Osteoblast (primary cell): ENCODE measurements at regions not wholly inside any gene's neighbourhood (a gene's known extent, or its start where the extent isn't known, plus 50 kb on each side); places are given as distances from the start of the nearest gene placed in this dataset.
"Not testable (repeated sequence)": the region's sequence is repeated elsewhere in the genome, so short reads cannot be mapped to it uniquely, and the experiment has no call there.

Experiments used
- DNase-seq: peaks from one replicate; pipeline ENCODE4 v3.0.0; 2011; ENCODE audit warnings: low spot score, mixed read lengths; ENCODE audit not compliant: insufficient read length; ENCODE audit errors: missing footprints
- H2AFZ ChIP-seq: 2 replicates; pipeline ENCODE4 v1.6.0; 2011; ENCODE audit warnings: mild to moderate bottlenecking, low read length
- H3K27ac ChIP-seq: 2 replicates; pipeline ENCODE4 v1.5.1; 2011; ENCODE audit warnings: mild to moderate bottlenecking, low read depth, low read length, moderate library complexity
- H3K27me3 ChIP-seq: 2 replicates; pipeline ENCODE4 v1.6.0; 2012; ENCODE audit warnings: mild to moderate bottlenecking, control low read depth, inconsistent platforms, low read length, moderate library complexity; ENCODE audit not compliant: insufficient read depth
- H3K36me3 ChIP-seq: 2 replicates; pipeline ENCODE4 v1.5.1; 2011; ENCODE audit warnings: mild to moderate bottlenecking, low read length, control low read depth, moderate library complexity; ENCODE audit not compliant: insufficient read depth
- H3K4me1 ChIP-seq: 2 replicates; pipeline ENCODE4 v1.5.1; 2011; ENCODE audit warnings: mild to moderate bottlenecking, low read length, control low read depth, moderate library complexity; ENCODE audit not compliant: insufficient read depth
- H3K4me2 ChIP-seq: 2 replicates; pipeline ENCODE4 v1.6.0; 2011; ENCODE audit warnings: mild to moderate bottlenecking, low read length; ENCODE audit not compliant: insufficient read depth
- H3K4me3 ChIP-seq: fragments of 200-600 bp; sonication (generic); 3 replicates; pipeline ENCODE4 v1.5.1; 2012; ENCODE audit warnings: mild to moderate bottlenecking, low read length, inconsistent platforms; ENCODE audit not compliant: insufficient read depth
- H3K79me2 ChIP-seq: 2 replicates; pipeline ENCODE4 v1.6.0; 2012; ENCODE audit warnings: mild to moderate bottlenecking, low read length, control low read depth, inconsistent platforms; ENCODE audit not compliant: insufficient read depth
- H3K9me3 ChIP-seq: 2 replicates; pipeline ENCODE4 v1.5.1; 2011; ENCODE audit warnings: low read depth, low read length, control low read depth
- H4K20me1 ChIP-seq: 2 replicates; pipeline ENCODE4 v1.6.0; 2012; ENCODE audit warnings: mild to moderate bottlenecking, low read length, control low read depth; ENCODE audit not compliant: insufficient read depth
- CTCF ChIP-seq: IDR thresholded peaks from 2 replicates; pipeline ENCODE4 v1.5.1; 2011; ENCODE audit warnings: mild to moderate bottlenecking, low read depth, low read length, moderate library complexity; ENCODE audit errors: extremely low read depth

- TF ChIP-seq CTCF = no peak
- Histone ChIP-seq H2AFZ (no peak overlapping the region), H3K4me3 (no peak overlapping the region), H3K27me3 (no peaks in the 10 kb centered on the region), H3K79me2 (no peaks in the 10 kb centered on the region), H3K4me2 (no peak overlapping the region), H3K4me1 (no peaks in the 10 kb centered on the region), H3K36me3 (no peaks in the 10 kb centered on the region), H4K20me1 (no peaks in the 10 kb centered on the region), H3K27ac (no peak overlapping the region), H3K9me3 (no peaks in the 10 kb centered on the region)
- no peak for DNase-seq
Observed at GRCh38 chr14:41230683-41231082, 376.0 kb upstream of the LRFN5 start.

- Histone ChIP-seq H3K4me2 (no peak overlapping the region), H3K4me1 (no peaks in the 10 kb centered on the region), H3K4me3 (no peak overlapping the region), H3K79me2 (no peaks in the 10 kb centered on the region), H4K20me1 (no peaks in the 10 kb centered on the region), H3K27me3 (no peaks in the 10 kb centered on the region), H3K36me3 (no peaks in the 10 kb centered on the region), H2AFZ (no peak overlapping the region), H3K9me3 (peaks cover 3% of the 10 kb centered on the region), H3K27ac (no peak overlapping the region)
- no peak for TF ChIP-seq CTCF
- DNase-seq = no peak
Observed at GRCh38 chr14:41229824-41230223, 376.9 kb upstream of the LRFN5 start.

GRCh38 chr14:41225433-41225832 is 381.2 kb upstream of the LRFN5 start:
- Histone ChIP-seq H3K79me2 (no peaks in the 10 kb centered on the region), H3K36me3 (no peaks in the 10 kb centered on the region), H3K4me2 (no peak overlapping the region), H3K27ac (no peak overlapping the region), H3K9me3 (peaks cover 3% of the 10 kb centered on the region), H3K27me3 (no peaks in the 10 kb centered on the region), H4K20me1 (no peaks in the 10 kb centered on the region), H3K4me3 (no peak overlapping the region), H3K4me1 (no peaks in the 10 kb centered on the region), H2AFZ (no peak overlapping the region)
- no peak for TF ChIP-seq CTCF
- DNase-seq = no peak

- DNase-seq = no peak
- Histone ChIP-seq H3K27ac (no peak overlapping the region), H3K4me3 (no peak overlapping the region), H3K79me2 (no peaks in the 10 kb centered on the region), H3K27me3 (no peaks in the 10 kb centered on the region), H3K4me2 (no peak overlapping the region), H3K9me3 (peaks cover 5% of the 10 kb centered on the region), H3K4me1 (no peaks in the 10 kb centered on the region), H3K36me3 (no peaks in the 10 kb centered on the region), H2AFZ (no peak overlapping the region), H4K20me1 (no peaks in the 10 kb centered on the region)
- TF ChIP-seq CTCF = no peak
Observed at GRCh38 chr14:41222581-41222980, 384.1 kb upstream of the LRFN5 start.

- not testable (repeated sequence) for H3K4me3 ChIP-seq, H2AFZ ChIP-seq, H3K4me2 ChIP-seq, H3K27me3 ChIP-seq, H4K20me1 ChIP-seq, DNase-seq, H3K9me3 ChIP-seq, H3K27ac ChIP-seq, H3K4me1 ChIP-seq, H3K36me3 ChIP-seq, H3K79me2 ChIP-seq
Observed at GRCh38 chr14:41214978-41215377, 391.7 kb upstream of the LRFN5 start.
